ENCODE measurements at regions not wholly inside any gene's neighbourhood (a gene's known extent, or its start where the extent isn't known, plus 50 kb on each side); places are given as distances from the start of the nearest gene placed in this dataset.
"Not testable (repeated sequence)": the region's sequence is repeated elsewhere in the genome, so short reads cannot be mapped to it uniquely, and the experiment has no call there.

DNA sequence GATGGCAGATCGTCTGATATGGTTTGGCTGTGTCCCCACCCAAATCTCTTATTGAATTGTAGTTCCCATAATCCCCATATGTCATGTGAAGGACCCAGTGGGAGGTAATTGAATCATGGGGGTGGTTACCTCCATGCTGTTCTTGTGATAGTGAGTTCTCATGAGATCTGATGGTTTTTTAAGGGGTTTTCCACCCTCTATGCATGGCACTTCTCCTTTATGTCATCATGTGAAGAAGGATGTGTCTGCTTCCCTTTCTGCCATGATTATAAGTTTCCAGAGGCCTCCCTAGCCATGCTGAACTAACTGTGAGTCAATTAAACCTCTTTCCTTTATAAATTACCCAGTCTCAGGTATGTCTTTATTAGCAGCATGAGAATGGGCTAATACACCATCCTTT is 235.5 kb downstream of the RPAP3 start:
- TF ChIP-seq, protein P1, sequence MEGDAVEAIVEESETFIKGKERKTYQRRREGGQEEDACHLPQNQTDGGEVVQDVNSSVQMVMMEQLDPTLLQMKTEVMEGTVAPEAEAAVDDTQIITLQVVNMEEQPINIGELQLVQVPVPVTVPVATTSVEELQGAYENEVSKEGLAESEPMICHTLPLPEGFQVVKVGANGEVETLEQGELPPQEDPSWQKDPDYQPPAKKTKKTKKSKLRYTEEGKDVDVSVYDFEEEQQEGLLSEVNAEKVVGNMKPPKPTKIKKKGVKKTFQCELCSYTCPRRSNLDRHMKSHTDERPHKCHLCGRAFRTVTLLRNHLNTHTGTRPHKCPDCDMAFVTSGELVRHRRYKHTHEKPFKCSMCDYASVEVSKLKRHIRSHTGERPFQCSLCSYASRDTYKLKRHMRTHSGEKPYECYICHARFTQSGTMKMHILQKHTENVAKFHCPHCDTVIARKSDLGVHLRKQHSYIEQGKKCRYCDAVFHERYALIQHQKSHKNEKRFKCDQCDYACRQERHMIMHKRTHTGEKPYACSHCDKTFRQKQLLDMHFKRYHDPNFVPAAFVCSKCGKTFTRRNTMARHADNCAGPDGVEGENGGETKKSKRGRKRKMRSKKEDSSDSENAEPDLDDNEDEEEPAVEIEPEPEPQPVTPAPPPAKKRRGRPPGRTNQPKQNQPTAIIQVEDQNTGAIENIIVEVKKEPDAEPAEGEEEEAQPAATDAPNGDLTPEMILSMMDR (IDR thresholded peaks at IDR 0.05): not testable (repeated sequence)
- not testable (repeated sequence) for TF ChIP-seq POLR2A (IDR thresholded peaks at IDR 0.05)
